Skeletal muscle cell (primary cell): ENCODE measurements at regions not wholly inside any gene's neighbourhood (a gene's known extent, or its start where the extent isn't known, plus 50 kb on each side); places are given as distances from the start of the nearest gene placed in this dataset.
"Not testable (repeated sequence)": the region's sequence is repeated elsewhere in the genome, so short reads cannot be mapped to it uniquely, and the experiment has no call there.

Experiments
- DNase-seq: peaks from one replicate; pipeline ENCODE4 v3.0.0-alpha.2; 2010; ENCODE audit warnings: low read depth
- H3K4me3 ChIP-seq: 2 replicates; pipeline ENCODE4 v1.5.1; 2011; ENCODE audit warnings: low read depth, mild to moderate bottlenecking, control low read depth, low read length, moderate library complexity

DNA sequence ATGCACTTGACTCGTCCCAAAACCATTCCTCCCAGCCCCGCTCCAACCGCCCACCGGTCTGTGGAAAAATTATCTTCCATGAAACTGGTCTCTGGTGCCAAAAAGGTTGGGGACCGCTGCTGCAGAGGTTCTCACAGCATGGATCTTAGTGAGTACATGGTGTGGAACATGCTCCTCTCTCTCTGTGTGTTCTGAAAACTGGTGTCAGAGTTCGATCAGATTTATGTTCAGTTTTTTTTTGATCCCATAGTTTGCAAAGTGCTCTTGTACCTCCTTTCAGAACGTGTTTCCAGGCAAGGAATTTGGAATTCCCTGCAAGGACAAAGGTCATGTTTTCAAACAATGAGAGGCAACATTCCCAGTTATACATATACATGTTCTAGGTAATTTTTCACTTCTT, 61.2 kb upstream of the FAM171A1 start:
- no peak overlapping the region for H3K4me3 ChIP-seq
- DNase-seq = no peak

DNA sequence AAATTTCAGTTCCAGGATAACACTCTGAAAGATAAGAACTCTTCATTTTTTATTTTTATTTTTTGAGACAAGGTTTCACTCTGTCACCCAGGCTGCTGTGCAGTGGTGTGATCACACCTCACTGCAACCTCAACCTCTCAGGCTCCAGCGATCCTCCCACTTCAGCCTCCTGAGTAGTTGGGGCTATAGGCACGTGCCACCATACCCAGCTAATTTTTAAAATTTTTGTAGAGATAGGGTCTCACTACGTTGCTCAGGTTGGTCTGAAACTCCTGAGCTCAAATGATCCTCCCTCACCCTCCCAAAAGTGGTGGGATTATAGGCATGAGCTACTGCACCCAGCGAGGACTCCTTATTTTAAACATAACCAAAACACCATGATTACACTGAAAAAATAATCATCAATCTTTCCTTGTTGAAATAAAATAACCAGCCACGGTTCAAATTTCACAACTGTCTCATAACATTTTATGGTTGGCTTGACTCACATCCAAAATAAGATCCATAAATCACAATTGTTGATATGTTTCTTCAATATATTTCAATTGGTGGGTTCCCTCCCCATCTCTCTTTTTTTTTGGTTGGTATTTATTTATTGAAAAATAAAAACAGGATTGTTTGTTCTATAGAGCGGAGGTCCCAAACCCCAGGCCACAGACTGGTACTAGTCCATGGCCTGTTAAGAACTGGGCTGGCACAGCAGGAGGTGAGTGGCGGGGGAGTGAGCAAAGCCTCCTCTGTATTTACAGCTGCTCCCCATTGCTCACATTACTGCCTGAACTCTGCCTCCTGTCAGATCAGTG, 60.1 kb upstream of the FAM171A1 start:
- no peak for DNase-seq
- H3K4me3 ChIP-seq = no peak overlapping the region

DNA sequence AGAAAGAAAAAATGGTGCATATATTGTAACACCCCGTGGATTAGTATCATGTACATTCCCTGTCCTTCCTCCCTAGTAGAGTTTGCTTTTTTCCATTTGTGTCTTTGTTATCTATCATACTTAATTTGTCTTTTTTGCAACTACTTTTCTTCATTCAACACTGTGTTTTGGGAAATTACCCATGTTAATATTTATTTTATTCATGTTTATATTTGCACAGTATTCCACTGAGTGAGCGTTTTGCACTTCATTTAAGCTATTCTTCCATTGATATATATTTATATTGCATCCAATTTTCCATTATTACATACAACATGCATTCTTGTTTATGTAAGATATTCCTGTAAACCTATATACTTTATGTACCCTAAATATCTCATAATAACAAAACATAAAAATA, 57.6 kb upstream of the FAM171A1 start:
- H3K4me3 ChIP-seq = no peak overlapping the region
- DNase-seq = no peak

DNA sequence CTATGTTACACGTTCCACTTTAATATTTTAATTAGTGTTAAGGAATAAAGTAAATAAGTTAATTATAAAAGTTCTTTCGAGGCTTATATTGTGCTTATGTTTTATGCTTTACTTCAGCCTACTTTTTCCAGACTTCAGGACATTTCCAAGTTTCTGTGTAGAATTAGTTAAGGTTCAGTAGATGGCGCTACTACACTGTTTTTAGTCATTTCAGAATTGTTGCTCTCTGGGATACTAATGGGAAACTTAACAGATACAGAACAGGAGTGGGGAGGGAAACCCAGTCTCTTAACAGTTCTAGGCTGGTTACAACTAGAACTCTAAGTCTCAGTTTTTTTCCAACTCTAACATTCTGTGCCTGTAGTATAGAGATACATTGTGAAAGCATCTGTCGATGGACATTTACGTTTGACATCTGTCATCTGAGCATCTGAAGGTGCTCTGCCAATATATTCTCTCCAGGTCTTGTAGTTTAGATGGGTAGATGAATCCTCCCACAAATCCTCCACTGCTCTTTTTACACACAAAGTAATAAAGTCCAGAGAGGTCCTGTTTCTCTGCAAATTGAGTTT, 56.8 kb upstream of the FAM171A1 start:
- DNase-seq = no peak
- no peak overlapping the region for H3K4me3 ChIP-seq

DNA sequence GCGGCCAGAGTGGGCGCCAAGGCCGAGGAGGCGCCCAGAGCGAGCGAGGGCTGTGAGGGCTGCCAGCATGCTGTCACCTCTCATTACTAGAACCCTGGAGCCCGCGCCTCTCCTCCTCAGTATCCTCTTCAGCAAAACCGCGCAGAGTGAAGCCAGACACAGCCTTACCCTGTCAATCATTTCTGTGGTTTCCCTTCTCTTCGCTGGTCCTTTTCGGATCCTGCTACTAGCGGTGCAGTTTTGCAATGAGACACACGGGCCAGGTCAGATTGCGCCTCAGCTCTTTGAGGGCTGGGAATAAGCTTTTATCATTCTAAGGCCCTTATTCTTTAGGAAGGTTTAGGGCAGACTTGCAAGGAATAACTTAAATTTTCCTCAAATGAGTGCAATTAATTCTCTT, 55.5 kb upstream of the FAM171A1 start:
- no peak overlapping the region for H3K4me3 ChIP-seq
- no peak for DNase-seq

DNA sequence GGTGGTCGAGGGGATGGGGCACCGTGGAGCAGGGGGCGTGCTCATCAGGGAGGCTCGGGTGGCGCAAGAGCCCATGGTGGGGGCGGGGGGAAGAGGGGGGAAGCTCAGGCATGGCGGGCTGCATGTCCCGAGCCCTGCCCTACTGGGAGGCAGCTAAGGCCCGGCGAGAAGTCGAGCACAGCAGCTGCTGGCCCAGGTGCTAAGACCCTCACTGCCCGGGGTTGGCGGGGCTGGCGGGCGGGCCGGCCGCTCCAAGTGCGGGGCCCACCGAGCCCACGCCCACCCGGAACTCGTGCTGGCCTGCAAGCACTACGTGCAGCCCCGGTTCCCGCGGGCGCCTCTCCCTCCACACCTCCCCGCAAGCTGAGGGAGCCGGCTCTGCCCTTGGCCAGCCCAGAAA, 55.0 kb upstream of the FAM171A1 start:
- DNase-seq = no peak
- no peak overlapping the region for H3K4me3 ChIP-seq

DNA sequence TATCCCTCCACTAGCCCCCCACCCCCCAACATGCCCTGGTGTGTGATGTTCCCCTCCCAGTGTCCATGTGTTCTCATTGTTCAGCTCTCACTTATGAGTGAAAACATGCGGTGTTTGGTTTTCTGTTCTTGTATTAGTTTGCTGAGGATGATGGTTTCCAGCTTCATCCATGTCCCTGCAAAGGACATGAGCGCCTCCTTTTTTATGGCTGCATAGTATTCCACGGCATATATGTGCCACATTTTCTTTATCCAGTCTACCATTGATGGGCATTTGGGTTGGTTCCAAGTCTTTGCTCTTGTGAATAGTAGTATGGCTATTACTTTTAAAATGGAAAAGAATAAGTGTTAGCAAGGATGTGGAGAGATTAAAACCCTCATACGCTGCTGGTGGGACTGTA, 50.8 kb upstream of the FAM171A1 start:
- H3K4me3 ChIP-seq, DNase-seq: not testable (repeated sequence)
